ENCODE measurements at regions not wholly inside any gene's neighbourhood (a gene's known extent, or its start where the extent isn't known, plus 50 kb on each side); places are given as distances from the start of the nearest gene placed in this dataset.

DNA sequence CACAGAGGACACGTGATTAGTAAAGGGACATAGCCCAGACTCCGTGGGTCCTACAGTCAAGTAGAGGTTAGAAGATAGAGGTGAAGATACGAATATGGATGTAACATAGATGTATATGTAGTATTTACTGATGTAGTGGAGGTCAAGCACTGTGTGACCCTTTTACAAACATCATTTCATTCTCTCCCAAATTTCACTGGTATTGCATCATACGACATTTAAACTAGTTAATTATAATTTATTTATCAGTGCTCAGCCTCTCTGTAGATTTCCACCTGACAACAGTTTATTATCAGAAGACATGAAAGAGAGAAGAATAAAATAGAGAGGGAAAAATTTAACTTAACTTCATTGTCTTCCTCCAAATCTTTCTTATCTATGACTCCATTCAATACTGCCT lies 927.9 kb upstream of the TMEM132C start:
- no peak for TF ChIP-seq ZBTB21 (CRISPR knock-in tag; IDR thresholded peaks at IDR 0.05; ENCODE audit: borderline replicate concordance)
- no peak for TF ChIP-seq KAT7 (CRISPR knock-in tag; IDR thresholded peaks at IDR 0.05; ENCODE audit: borderline replicate concordance)
- TF ChIP-seq, protein P1, sequence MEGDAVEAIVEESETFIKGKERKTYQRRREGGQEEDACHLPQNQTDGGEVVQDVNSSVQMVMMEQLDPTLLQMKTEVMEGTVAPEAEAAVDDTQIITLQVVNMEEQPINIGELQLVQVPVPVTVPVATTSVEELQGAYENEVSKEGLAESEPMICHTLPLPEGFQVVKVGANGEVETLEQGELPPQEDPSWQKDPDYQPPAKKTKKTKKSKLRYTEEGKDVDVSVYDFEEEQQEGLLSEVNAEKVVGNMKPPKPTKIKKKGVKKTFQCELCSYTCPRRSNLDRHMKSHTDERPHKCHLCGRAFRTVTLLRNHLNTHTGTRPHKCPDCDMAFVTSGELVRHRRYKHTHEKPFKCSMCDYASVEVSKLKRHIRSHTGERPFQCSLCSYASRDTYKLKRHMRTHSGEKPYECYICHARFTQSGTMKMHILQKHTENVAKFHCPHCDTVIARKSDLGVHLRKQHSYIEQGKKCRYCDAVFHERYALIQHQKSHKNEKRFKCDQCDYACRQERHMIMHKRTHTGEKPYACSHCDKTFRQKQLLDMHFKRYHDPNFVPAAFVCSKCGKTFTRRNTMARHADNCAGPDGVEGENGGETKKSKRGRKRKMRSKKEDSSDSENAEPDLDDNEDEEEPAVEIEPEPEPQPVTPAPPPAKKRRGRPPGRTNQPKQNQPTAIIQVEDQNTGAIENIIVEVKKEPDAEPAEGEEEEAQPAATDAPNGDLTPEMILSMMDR (IDR thresholded peaks at IDR 0.05): no peak
- no peak for TF ChIP-seq NFYB (CRISPR knock-in tag; conservative IDR thresholded peaks at IDR 0.05; ENCODE audit: low read depth)
- no peak for TF ChIP-seq NR2C2 (CRISPR knock-in tag; IDR thresholded peaks at IDR 0.05)
- TF ChIP-seq NFE2L1 (CRISPR knock-in tag; IDR thresholded peaks at IDR 0.05): no peak
- TF ChIP-seq, protein P2, sequence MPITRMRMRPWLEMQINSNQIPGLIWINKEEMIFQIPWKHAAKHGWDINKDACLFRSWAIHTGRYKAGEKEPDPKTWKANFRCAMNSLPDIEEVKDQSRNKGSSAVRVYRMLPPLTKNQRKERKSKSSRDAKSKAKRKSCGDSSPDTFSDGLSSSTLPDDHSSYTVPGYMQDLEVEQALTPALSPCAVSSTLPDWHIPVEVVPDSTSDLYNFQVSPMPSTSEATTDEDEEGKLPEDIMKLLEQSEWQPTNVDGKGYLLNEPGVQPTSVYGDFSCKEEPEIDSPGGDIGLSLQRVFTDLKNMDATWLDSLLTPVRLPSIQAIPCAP (CRISPR knock-in tag; IDR thresholded peaks at IDR 0.05): no peak
- TF ChIP-seq NFATC4 (CRISPR knock-in tag; IDR thresholded peaks at IDR 0.05): no peak
